Keratinocyte (primary cell): ENCODE measurements at regions not wholly inside any gene's neighbourhood (a gene's known extent, or its start where the extent isn't known, plus 50 kb on each side); places are given as distances from the start of the nearest gene placed in this dataset.

Source experiments
- EZH2 ChIP-seq: IDR thresholded peaks from one replicate; pipeline ENCODE4 v1.6.1; 2012; ENCODE audit warnings: inconsistent platforms, mild to moderate bottlenecking, low read length, moderate library complexity
- TF ChIP-seq, protein P1 (sequence below), 3 experiments: IDR thresholded peaks in 1 of 3; conservative IDR thresholded peaks in 1 of 3; optimal IDR thresholded peaks in 1 of 3; 2 replicates in 2 of 3; 3 replicates in 1 of 3; pipeline versions ENCODE3 to v1.5.1; 2011; ENCODE audit warnings: low read length in 3 of 3, mild to moderate bottlenecking in 3 of 3, moderate library complexity in 2 of 3, control low read depth in 1 of 3, inconsistent platforms in 1 of 3; ENCODE audit not compliant: insufficient read depth in 2 of 3; ENCODE audit errors: extremely low read depth in 1 of 3

DNA sequence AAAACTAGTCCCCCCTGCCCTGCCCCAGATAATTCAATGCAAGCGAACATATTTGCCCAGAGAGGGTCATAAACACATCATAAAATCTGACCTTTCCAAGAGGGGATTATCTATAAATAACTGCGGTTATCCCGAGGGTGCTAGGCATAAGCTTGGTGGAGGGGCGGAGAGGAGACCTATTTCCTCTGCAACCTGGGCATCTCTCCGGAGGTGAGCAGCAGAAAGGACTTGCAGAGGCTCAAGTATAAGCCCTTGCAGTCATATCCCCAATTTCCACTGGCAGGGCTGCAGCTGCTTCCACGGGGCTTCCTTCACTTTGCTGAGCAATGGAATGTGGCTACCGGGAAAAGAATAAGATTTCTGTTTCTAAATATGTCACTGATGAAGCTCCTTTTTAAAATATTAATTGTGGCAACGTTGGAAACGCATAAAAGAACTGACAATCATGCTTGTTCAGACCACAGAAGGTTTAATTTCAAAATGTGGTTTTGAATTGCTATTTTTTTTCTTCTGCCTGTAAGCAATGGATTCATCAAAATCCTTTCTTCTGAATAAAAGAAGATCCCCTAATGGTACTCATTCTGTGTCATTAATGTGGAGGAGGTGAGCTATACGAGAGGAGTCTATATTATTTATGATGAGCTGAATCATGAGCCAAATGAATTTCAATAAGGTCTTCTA, 268.9 kb upstream of the ATP2B1 start:
- TF ChIP-seq, protein P1, sequence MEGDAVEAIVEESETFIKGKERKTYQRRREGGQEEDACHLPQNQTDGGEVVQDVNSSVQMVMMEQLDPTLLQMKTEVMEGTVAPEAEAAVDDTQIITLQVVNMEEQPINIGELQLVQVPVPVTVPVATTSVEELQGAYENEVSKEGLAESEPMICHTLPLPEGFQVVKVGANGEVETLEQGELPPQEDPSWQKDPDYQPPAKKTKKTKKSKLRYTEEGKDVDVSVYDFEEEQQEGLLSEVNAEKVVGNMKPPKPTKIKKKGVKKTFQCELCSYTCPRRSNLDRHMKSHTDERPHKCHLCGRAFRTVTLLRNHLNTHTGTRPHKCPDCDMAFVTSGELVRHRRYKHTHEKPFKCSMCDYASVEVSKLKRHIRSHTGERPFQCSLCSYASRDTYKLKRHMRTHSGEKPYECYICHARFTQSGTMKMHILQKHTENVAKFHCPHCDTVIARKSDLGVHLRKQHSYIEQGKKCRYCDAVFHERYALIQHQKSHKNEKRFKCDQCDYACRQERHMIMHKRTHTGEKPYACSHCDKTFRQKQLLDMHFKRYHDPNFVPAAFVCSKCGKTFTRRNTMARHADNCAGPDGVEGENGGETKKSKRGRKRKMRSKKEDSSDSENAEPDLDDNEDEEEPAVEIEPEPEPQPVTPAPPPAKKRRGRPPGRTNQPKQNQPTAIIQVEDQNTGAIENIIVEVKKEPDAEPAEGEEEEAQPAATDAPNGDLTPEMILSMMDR (optimal IDR thresholded peaks at IDR 0.05 in 1 of 3, IDR thresholded peaks at IDR 0.05 in 1 of 3, conservative IDR thresholded peaks at IDR 0.05 in 1 of 3; ENCODE audit: extremely low read depth in 1 of 3, insufficient read depth in 2 of 3, low read length in 3 of 3), result no peak
- no peak for TF ChIP-seq EZH2
